Testis (tissue), 2 donors: ENCODE measurements at regions not wholly inside any gene's neighbourhood (a gene's known extent, or its start where the extent isn't known, plus 50 kb on each side); places are given as distances from the start of the nearest gene placed in this dataset.

Source experiments
- CTCF ChIP-seq, 3 experiments: fragments of 450-650 bp in 2 of 3; fragments of 200-600 bp in 1 of 3; sonication (generic) in 1 of 3; IDR thresholded peaks; one replicate each; pipeline ENCODE4 v1.5.1; 2016 to 2019; ENCODE audit warnings: antibody characterized with exemption in 3 of 3, mild to moderate bottlenecking in 2 of 3, moderate library complexity in 1 of 3
- POLR2A ChIP-seq: fragments of 450-650 bp; IDR thresholded peaks from one replicate; pipeline ENCODE4 v1.6.1; 2017; ENCODE audit warnings: antibody characterized with exemption, mild to moderate bottlenecking, moderate library complexity

- TF ChIP-seq CTCF (IDR thresholded peaks at IDR 0.05) (no peak), POLR2A (no peak)
Observed at GRCh38 chr7:53209129-53209528, 173.7 kb downstream of the POM121L12 start.
